ENCODE measurements at regions not wholly inside any gene's neighbourhood (a gene's known extent, or its start where the extent isn't known, plus 50 kb on each side); places are given as distances from the start of the nearest gene placed in this dataset.

- Histone ChIP-seq H4K20me1 (ENCODE audit: insufficient read depth, low read length) (no peaks in the 10 kb centered on the region), H3K4me1 (ENCODE audit: insufficient read depth, low read length) (peaks cover 4% of the 10 kb centered on the region), H3K36me3 (ENCODE audit: insufficient read depth, low read length) (no peaks in the 10 kb centered on the region), H3K79me2 (ENCODE audit: insufficient read depth, low read length) (no peaks in the 10 kb centered on the region), H2AFZ (ENCODE audit: low read length) (no peak overlapping the region), H3K27me3 (ENCODE audit: insufficient read depth, low read length) (peaks cover 5% of the 10 kb centered on the region), H3K4me3 (ENCODE audit: insufficient read depth, low read length) (no peak overlapping the region), H3K27ac (ENCODE audit: low read depth, low read length) (no peak overlapping the region), H3K4me2 (ENCODE audit: insufficient read depth, low read length) (no peak overlapping the region), H3K9me3 (ENCODE audit: low read depth, low read length) (no peaks in the 10 kb centered on the region)
- peak; percentile 6 for DNase-seq (ENCODE audit: insufficient read length, low spot score, missing footprints)
- TF ChIP-seq CTCF (IDR thresholded peaks at IDR 0.05; ENCODE audit: extremely low read depth, low read depth, low read length): no peak
Observed at GRCh38 chr3:139129892-139130291, 85.2 kb upstream of the PRR23C start.

- Histone ChIP-seq H3K4me2 (ENCODE audit: insufficient read depth, low read length) (no peak overlapping the region), H2AFZ (ENCODE audit: low read length) (no peak overlapping the region)
- DNase-seq (ENCODE audit: insufficient read length, low spot score, missing footprints): no peak
Observed at GRCh38 chr3:139130390-139131140, 85.9 kb upstream of the PRR23C start.

GRCh38 chr3:139131951-139132350, 87.3 kb upstream of the PRR23C start:
- Histone ChIP-seq H3K4me3 (ENCODE audit: insufficient read depth, low read length) (no peak overlapping the region), H3K36me3 (ENCODE audit: insufficient read depth, low read length) (no peaks in the 10 kb centered on the region), H3K4me2 (ENCODE audit: insufficient read depth, low read length) (no peak overlapping the region), H3K27ac (ENCODE audit: low read depth, low read length) (no peak overlapping the region), H3K79me2 (ENCODE audit: insufficient read depth, low read length) (no peaks in the 10 kb centered on the region), H3K27me3 (ENCODE audit: insufficient read depth, low read length) (peaks cover 11% of the 10 kb centered on the region), H3K4me1 (ENCODE audit: insufficient read depth, low read length) (peaks cover 1% of the 10 kb centered on the region), H3K9me3 (ENCODE audit: low read depth, low read length) (no peaks in the 10 kb centered on the region), H4K20me1 (ENCODE audit: insufficient read depth, low read length) (no peaks in the 10 kb centered on the region), H2AFZ (ENCODE audit: low read length) (no peak overlapping the region)
- no peak for TF ChIP-seq CTCF (IDR thresholded peaks at IDR 0.05; ENCODE audit: extremely low read depth, low read depth, low read length)
- DNase-seq (ENCODE audit: insufficient read length, low spot score, missing footprints): no peak

More at GRCh38 chr3:139130390-139131140, 85.9 kb upstream of the PRR23C start:
- Histone ChIP-seq H3K27me3 (ENCODE audit: insufficient read depth, low read length) (peaks cover 5% of the 10 kb centered on the region), H3K9me3 (ENCODE audit: low read depth, low read length) (no peaks in the 10 kb centered on the region), H3K4me3 (ENCODE audit: insufficient read depth, low read length) (no peak overlapping the region), H3K27ac (ENCODE audit: low read depth, low read length) (no peak overlapping the region), H3K4me1 (ENCODE audit: insufficient read depth, low read length) (peaks cover 4% of the 10 kb centered on the region), H4K20me1 (ENCODE audit: insufficient read depth, low read length) (no peaks in the 10 kb centered on the region), H3K79me2 (ENCODE audit: insufficient read depth, low read length) (no peaks in the 10 kb centered on the region), H3K36me3 (ENCODE audit: insufficient read depth, low read length) (no peaks in the 10 kb centered on the region)
- TF ChIP-seq CTCF (IDR thresholded peaks at IDR 0.05; ENCODE audit: extremely low read depth, low read depth, low read length): no peak

DNA sequence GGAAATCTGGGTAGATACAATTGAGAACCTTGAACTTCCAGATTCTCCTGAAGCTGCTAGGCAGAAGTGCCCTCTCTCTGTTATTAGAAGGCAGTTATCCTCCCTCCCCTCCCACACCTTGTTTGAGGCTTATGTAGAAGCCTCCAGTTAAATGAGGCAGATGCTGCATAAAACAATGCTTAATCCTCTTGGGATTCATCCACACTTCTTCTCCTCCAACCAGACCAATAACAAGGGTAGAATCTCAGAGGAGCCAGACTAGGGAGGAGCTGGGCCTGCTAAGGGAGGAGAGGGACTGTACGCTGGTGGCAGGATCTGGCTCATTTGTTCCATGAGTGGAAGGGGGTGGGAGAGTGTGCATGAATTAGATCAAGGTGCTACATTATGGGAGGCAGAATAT, 88.3 kb upstream of the PRR23C start:
- Histone ChIP-seq H3K4me1 (ENCODE audit: insufficient read depth, low read length) (no peaks in the 10 kb centered on the region), H3K79me2 (ENCODE audit: insufficient read depth, low read length) (no peaks in the 10 kb centered on the region), H3K27me3 (ENCODE audit: insufficient read depth, low read length) (peaks cover 11% of the 10 kb centered on the region), H2AFZ (ENCODE audit: low read length) (no peak overlapping the region), H3K27ac (ENCODE audit: low read depth, low read length) (no peak overlapping the region), H3K4me2 (ENCODE audit: insufficient read depth, low read length) (no peak overlapping the region), H3K36me3 (ENCODE audit: insufficient read depth, low read length) (no peaks in the 10 kb centered on the region), H4K20me1 (ENCODE audit: insufficient read depth, low read length) (no peaks in the 10 kb centered on the region), H3K4me3 (ENCODE audit: insufficient read depth, low read length) (no peak overlapping the region), H3K9me3 (ENCODE audit: low read depth, low read length) (no peaks in the 10 kb centered on the region)
- no peak for DNase-seq (ENCODE audit: insufficient read length, low spot score, missing footprints)
- no peak for TF ChIP-seq CTCF (IDR thresholded peaks at IDR 0.05; ENCODE audit: extremely low read depth, low read depth, low read length)
